ENCODE measurements at regions not wholly inside any gene's neighbourhood (a gene's known extent, or its start where the extent isn't known, plus 50 kb on each side); places are given as distances from the start of the nearest gene placed in this dataset.

DNA sequence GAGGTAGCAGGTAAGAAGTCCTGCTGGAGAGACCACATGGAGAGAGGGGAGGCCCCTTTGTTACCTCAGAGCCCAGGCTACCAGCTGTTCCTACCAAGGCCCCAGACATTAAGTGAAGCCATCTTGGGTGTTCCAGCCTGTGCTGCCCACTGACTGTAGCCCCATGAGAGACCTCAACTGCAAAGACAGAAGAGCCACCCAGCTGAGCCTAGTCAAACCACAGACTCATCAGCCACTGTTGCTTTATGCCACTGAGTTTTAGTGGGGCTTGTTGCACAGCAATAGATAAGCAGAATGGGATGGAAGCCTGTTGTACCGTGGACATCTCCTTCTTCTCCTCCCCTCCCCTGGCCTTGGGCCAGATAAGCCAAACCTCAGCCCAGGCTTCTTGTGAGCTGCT lies 83.9 kb downstream of the ADRA2C start:
- no peak for DNase-seq (ENCODE audit: low read depth)
- TF ChIP-seq, protein P1, sequence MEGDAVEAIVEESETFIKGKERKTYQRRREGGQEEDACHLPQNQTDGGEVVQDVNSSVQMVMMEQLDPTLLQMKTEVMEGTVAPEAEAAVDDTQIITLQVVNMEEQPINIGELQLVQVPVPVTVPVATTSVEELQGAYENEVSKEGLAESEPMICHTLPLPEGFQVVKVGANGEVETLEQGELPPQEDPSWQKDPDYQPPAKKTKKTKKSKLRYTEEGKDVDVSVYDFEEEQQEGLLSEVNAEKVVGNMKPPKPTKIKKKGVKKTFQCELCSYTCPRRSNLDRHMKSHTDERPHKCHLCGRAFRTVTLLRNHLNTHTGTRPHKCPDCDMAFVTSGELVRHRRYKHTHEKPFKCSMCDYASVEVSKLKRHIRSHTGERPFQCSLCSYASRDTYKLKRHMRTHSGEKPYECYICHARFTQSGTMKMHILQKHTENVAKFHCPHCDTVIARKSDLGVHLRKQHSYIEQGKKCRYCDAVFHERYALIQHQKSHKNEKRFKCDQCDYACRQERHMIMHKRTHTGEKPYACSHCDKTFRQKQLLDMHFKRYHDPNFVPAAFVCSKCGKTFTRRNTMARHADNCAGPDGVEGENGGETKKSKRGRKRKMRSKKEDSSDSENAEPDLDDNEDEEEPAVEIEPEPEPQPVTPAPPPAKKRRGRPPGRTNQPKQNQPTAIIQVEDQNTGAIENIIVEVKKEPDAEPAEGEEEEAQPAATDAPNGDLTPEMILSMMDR (IDR thresholded peaks at IDR 0.05; ENCODE audit: insufficient read depth, low read length) = no peak

DNA sequence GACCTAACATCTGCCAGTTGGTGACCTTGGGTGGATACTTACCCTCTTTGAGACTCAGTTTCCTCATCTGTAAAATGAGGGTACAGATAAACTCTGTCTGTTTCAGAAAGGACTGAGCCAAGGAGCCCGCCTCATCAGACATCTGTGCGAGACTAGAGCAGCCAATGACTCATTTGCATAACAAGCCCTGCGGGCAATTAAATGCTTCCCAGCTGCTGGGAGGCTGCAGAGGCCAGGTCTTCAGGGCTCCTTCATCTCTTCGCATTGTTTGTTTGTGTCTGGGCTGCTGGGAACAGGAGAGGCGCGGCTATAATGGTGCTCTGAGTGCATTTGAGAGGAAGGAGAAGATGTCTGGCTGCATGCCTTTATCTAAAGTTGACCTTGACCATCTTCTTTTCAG lies 85.0 kb downstream of the ADRA2C start:
- H3K4me3 ChIP-seq (ENCODE audit: low read depth, low read length) = no peak overlapping the region
- TF ChIP-seq, protein P1 (IDR thresholded peaks at IDR 0.05; ENCODE audit: insufficient read depth, low read length) = no peak
- DNase-seq (ENCODE audit: low read depth) = no peak

More for the DNA sequence above, 83.9 kb downstream of the ADRA2C start:
- no peak overlapping the region for H3K4me3 ChIP-seq (ENCODE audit: low read depth, low read length)

DNA sequence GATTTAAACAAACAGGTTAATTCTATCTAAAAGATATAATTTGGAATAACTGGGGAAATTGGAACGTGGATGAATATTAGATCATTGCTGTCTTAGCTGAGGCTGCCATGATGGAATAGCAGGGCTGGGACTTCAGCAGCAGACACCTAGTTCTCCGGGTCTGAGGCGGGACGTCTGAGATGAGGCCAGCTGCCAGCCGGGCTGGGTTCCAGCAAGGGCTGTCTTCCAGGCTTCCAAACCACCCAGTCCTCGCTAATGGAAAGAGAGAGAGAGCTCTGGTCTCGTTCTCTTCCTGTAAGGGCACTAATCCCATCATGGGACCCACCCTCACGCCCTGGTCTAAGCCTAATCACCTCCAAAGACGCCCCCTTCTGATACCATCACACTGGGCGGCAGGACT lies 85.7 kb downstream of the ADRA2C start:
- TF ChIP-seq, protein P1 (IDR thresholded peaks at IDR 0.05; ENCODE audit: insufficient read depth, low read length) = no peak
- no peak overlapping the region for H3K4me3 ChIP-seq (ENCODE audit: low read depth, low read length)
- DNase-seq (ENCODE audit: low read depth) = no peak

DNA sequence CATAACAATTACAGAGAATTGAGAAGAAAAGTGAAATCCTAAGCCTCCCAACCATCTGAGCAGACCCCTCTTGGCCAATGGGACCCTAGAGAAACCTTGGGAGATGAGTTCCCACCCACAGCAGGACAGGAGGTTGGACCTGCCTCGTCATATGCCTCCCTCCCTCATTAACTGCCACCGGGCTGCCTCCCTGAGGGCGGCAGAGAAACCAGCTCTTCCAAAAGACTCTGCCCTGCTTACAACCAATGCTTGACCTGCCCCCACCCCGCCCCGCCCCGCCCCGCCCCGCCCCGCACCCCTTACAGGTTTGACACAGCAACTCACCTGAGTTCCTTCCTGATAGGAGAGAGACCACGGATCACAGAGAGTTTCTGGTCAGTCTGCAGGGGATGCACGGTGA lies 86.1 kb downstream of the ADRA2C start:
- no peak for DNase-seq (ENCODE audit: low read depth)
- TF ChIP-seq, protein P1 (IDR thresholded peaks at IDR 0.05; ENCODE audit: insufficient read depth, low read length) = no peak

DNA sequence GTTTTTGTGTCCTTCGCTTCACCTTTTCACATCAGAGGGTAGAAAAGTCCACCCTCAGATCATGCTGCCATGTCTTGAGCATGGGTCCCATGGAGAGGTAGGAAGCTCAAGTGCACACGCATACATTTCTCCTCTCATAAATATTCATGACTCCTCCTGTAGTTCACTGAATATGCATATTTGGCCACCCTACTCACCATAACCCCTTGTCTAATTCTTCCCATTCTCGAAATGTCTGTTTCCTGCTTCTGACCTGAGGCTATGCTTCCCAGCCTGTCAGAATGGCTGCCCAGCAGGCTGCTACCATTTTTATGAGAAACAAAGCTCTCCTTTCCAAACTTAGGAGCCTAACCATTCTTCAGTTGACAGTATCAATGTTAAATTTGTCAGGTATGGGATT lies 86.5 kb downstream of the ADRA2C start:
- H3K4me3 ChIP-seq (ENCODE audit: low read depth, low read length) = no peak overlapping the region
- TF ChIP-seq, protein P1 (IDR thresholded peaks at IDR 0.05; ENCODE audit: insufficient read depth, low read length) = no peak
- DNase-seq (ENCODE audit: low read depth) = no peak

More for the DNA sequence above, 86.1 kb downstream of the ADRA2C start:
- H3K4me3 ChIP-seq (ENCODE audit: low read depth, low read length) = no peak overlapping the region

DNA sequence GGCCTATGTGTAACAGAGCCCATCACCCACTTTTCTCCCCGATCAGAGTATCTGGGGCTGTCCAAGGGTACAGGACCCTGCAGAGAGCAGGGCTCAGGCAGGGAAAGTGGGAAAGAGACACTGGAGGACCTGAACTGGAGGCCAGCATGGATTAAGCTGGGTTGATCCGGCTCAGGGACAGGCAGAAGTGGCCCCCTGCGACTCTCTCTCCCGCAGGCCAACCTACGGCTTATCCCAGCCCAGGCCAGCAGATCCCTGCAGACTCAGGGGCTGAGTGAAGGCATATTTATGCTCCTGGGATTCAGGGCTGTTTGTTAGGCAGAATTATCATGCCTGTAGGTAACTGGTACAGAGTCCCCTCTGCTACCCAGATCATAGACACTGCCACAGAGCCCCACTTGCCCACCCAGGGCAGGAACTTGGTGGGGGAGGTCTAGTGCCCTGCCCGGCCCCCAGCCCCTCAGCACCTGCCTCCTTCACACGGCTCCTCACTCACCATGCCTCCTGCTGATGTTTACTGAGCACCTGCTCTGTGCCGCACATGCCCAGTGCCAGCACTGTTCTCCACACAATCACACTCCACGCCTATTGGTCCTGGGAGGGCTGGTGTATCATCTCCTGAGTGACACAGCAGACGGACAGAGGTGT lies 87.3 kb downstream of the ADRA2C start:
- DNase-seq (ENCODE audit: low read depth) = no peak
- TF ChIP-seq, protein P1 (IDR thresholded peaks at IDR 0.05; ENCODE audit: insufficient read depth, low read length) = no peak

DNA sequence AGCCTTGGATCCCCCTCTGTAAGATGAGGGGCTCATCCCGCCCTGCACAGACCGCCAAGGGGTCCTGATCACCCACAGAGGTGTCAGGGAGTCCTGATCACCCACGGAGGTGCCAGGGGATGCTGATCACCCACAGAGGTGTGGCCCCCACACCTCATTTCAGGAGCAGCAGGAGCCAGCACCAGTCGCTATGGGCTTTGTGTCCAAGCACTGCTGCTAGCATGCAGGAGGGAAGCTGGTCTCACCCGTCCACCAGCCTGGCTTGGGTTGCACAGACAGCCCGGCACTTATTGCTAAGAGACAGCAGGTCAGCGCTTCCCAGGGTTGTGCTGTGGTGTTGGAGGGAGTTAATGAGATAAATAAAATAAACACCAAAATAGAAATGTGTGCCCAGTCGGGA lies 88.5 kb downstream of the ADRA2C start:
- no peak overlapping the region for H3K4me3 ChIP-seq (ENCODE audit: low read depth, low read length)
- DNase-seq (ENCODE audit: low read depth) = no peak
- TF ChIP-seq, protein P1 (IDR thresholded peaks at IDR 0.05; ENCODE audit: insufficient read depth, low read length) = no peak

More for the DNA sequence above, 87.3 kb downstream of the ADRA2C start:
- H3K4me3 ChIP-seq (ENCODE audit: low read depth, low read length) = no peak overlapping the region

All from fibroblast of the aortic adventitia (primary cell).